K562 (cell line): ENCODE measurements at regions not wholly inside any gene's neighbourhood (a gene's known extent, or its start where the extent isn't known, plus 50 kb on each side); places are given as distances from the start of the nearest gene placed in this dataset.

Source experiments
- ATAC-seq: fragments of 200-7000 bp; cut with Tn5 transposase; 3 replicates; pipeline ENCODE4 v1.9.1; 2020; ENCODE audit warnings: moderate library complexity
- BruUV-seq: library from RNA; stranded (reverse); fragments of 400-500 nt; replicated peaks from 2 replicates; lab custom pipeline; 2021; lab: Mats Ljungman, UMichigan
- CTCF ChIA-PET: fragments of 300-600 bp; formaldehyde crosslinking; extraction: SDS; loops from one replicate; lab custom pipeline; 2021; ENCODE audit warnings: low intra/inter-chr PET ratio; lab: Yijun Ruan, JAX
- POLR2A ChIA-PET: fragments of 300-600, 350-650 bp; sonication (Branson Sonifier 250); formaldehyde crosslinking; extraction: SDS; loops from one replicate; lab custom pipeline; 2021; ENCODE audit warnings: antibody characterized with exemption, inconsistent platforms; lab: Yijun Ruan, JAX
- DNase-seq, 4 experiments: peaks; one replicate each; pipeline versions ENCODE4 v3.0.0 to v3.0.0-alpha.2; 2011 to 2018; ENCODE audit warnings: low spot score in 3 of 4, mixed read lengths in 3 of 4; ENCODE audit errors: extremely low read depth in 1 of 4
- FAIRE-seq: peaks from 2 replicates; lab custom pipeline; 2011; peaks lifted over from hg19 to GRCh38; lab: Jason Lieb, UNC
- H2AFZ ChIP-seq: 2 replicates; pipeline ENCODE4 v1.6.0; 2011; ENCODE audit warnings: low read depth, low read length, control low read depth, inconsistent platforms
- H3K27ac ChIP-seq: fragments of 200-600 bp; 3 replicates; pipeline ENCODE4 v1.8.0; 2011; ENCODE audit warnings: low read depth, mild to moderate bottlenecking, control low read depth, inconsistent platforms, low read length, moderate library complexity, mixed read lengths; ENCODE audit errors: extremely low read depth
- H3K27me3 ChIP-seq, 2 experiments: fragments of 300-600 bp in 1 of 2; 2 replicates in 1 of 2; 3 replicates in 1 of 2; pipeline versions ENCODE4 v1.6.0 to v1.8.0; 2011; ENCODE audit warnings: inconsistent platforms in 2 of 2, low read length in 2 of 2, mild to moderate bottlenecking in 1 of 2, mixed read lengths in 1 of 2, moderate library complexity in 1 of 2; ENCODE audit not compliant: control insufficient read depth in 2 of 2, insufficient read depth in 2 of 2
- H3K36me3 ChIP-seq: fragments of 300-600 bp; 3 replicates; pipeline ENCODE4 v1.8.0; 2011; ENCODE audit warnings: mild to moderate bottlenecking, low read length, inconsistent platforms; ENCODE audit not compliant: control insufficient read depth, insufficient read depth
- H3K4me1 ChIP-seq, 2 experiments: fragments of 200-600 bp in 1 of 2; replicated peaks in 1 of 2; 2 replicates in 1 of 2; 3 replicates in 1 of 2; pipeline versions ENCODE4 v1.5.1 to v1.8.0; 2011; ENCODE audit warnings: inconsistent platforms in 2 of 2, low read length in 2 of 2, mild to moderate bottlenecking in 1 of 2, mixed read lengths in 1 of 2, moderate library complexity in 1 of 2; ENCODE audit not compliant: control insufficient read depth in 2 of 2, insufficient read depth in 2 of 2
- H3K4me2 ChIP-seq: 2 replicates; pipeline ENCODE4 v1.6.1; 2011; ENCODE audit warnings: low read length, control low read depth, inconsistent platforms, mixed read lengths; ENCODE audit not compliant: insufficient read depth
- H3K4me3 ChIP-seq: fragments of 200-600 bp; sonication (generic), shearing (Covaris generic); 2 replicates; pipeline ENCODE4 v1.5.1; 2016; ENCODE audit warnings: control low read depth, inconsistent platforms
- H3K79me2 ChIP-seq: fragments of 200-600 bp; 3 replicates; pipeline ENCODE4 v1.8.0; 2011; ENCODE audit warnings: low read length, inconsistent platforms; ENCODE audit not compliant: control insufficient read depth, insufficient read depth
- H3K9ac ChIP-seq, 2 experiments: 2 replicates each; pipeline versions ENCODE4 v1.6.0 to v1.6.1; 2011; ENCODE audit warnings: low read depth in 2 of 2, low read length in 2 of 2, control low read depth in 1 of 2, inconsistent platforms in 1 of 2, mild to moderate bottlenecking in 1 of 2, mixed read lengths in 1 of 2; ENCODE audit not compliant: insufficient read depth in 1 of 2
- H3K9me1 ChIP-seq: one replicate; pipeline ENCODE4 v1.6.0; 2011; ENCODE audit warnings: inconsistent platforms, mild to moderate bottlenecking, low read length, moderate library complexity; ENCODE audit not compliant: control insufficient read depth, insufficient read depth
- H3K9me3 ChIP-seq: replicated peaks from 2 replicates; pipeline ENCODE4 v1.5.1; 2011; ENCODE audit warnings: low read depth, low read length, inconsistent platforms; ENCODE audit not compliant: control insufficient read depth, insufficient read depth
- H4K20me1 ChIP-seq: replicated peaks from 2 replicates; pipeline ENCODE4 v1.6.1; 2011; ENCODE audit warnings: low read length, inconsistent platforms, mixed read lengths; ENCODE audit not compliant: control insufficient read depth, insufficient read depth
- BDP1 ChIP-seq: IDR thresholded peaks from 3 replicates; pipeline ENCODE4 v1.6.1; 2011; ENCODE audit not compliant: insufficient read length, insufficient read depth
- COPS2 ChIP-seq: fragments of 450-650 bp; conservative IDR thresholded peaks from 2 replicates; pipeline ENCODE4 v1.6.1; 2016; ENCODE audit warnings: mild to moderate bottlenecking, moderate library complexity
- MAZ ChIP-seq, 2 experiments: fragments of 450-650 bp in 1 of 2; sonication (generic) in 1 of 2; formaldehyde crosslinking; IDR thresholded peaks in 1 of 2; conservative IDR thresholded peaks in 1 of 2; 2 replicates each; pipeline versions ENCODE4 v1.4.0 to v1.5.0; 2020; ENCODE audit warnings: mild to moderate bottlenecking in 1 of 2, missing genetic modification reagents in 1 of 2
- PML ChIP-seq: IDR thresholded peaks from 2 replicates; pipeline ENCODE4 v1.6.1; 2012; ENCODE audit warnings: low read length, inconsistent platforms
- SIX5 ChIP-seq, 2 experiments: IDR thresholded peaks; 2 replicates each; pipeline ENCODE4 v1.6.1; 2011; ENCODE audit warnings: low read length in 2 of 2, borderline replicate concordance in 1 of 2, low read depth in 1 of 2, mild to moderate bottlenecking in 1 of 2, moderate library complexity in 1 of 2; ENCODE audit not compliant: insufficient read depth in 1 of 2
- SMARCA4 ChIP-seq: fragments of 450-650 bp; IDR thresholded peaks from 2 replicates; pipeline ENCODE4 v1.6.1; 2016
- ZBTB40 ChIP-seq, 2 experiments: fragments of 450-650 bp in 1 of 2; sonication (generic) in 1 of 2; formaldehyde crosslinking in 1 of 2; IDR thresholded peaks; 2 replicates each; pipeline versions ENCODE4 v1.7.1 to v1.9.0; 2016 to 2022; ENCODE audit warnings: inconsistent platforms in 1 of 2, mild to moderate bottlenecking in 1 of 2, missing genetic modification reagents in 1 of 2
- ZNF146 ChIP-seq: IDR thresholded peaks from one replicate; pipeline ENCODE4 v1.6.1; 2018; ENCODE audit warnings: missing compliant biosample characterization; ENCODE audit not compliant: unreplicated experiment
- WGBS: fragments of 100-300 bp; shearing (Covaris generic); methylation state at CpG from one replicate; pipeline ENCODE4 v1.1.6; 2016; ENCODE audit warnings: low coverage, mixed read lengths; ENCODE audit not compliant: insufficient coverage; ENCODE audit errors: missing lambda C conversion rate; 5-methylcytosine and 5-hydroxymethylcytosine counted together
- in situ Hi-C: fragments of 300-500 bp; cut with MboI; formaldehyde crosslinking; loops from 4 replicates; pipeline ENCODE4 v1.15.0; 2018; ENCODE audit warnings: inconsistent platforms, mixed read lengths
- intact Hi-C: fragments of 100-400 bp; cut with micrococcal nuclease; formaldehyde crosslinking; loops from 2 replicates; pipeline ENCODE4 v1.14.2; 2022
- TF ChIP-seq, protein P1 (sequence below), 3 experiments: IDR thresholded peaks in 2 of 3; conservative IDR thresholded peaks in 1 of 3; 2 replicates each; pipeline ENCODE4 v1.5.1; 2011 to 2012; ENCODE audit warnings: low read length in 3 of 3, mild to moderate bottlenecking in 3 of 3, control low read depth in 2 of 3, improper control_type of control experiment in 1 of 3, inconsistent platforms in 1 of 3, low read depth in 1 of 3, mixed read lengths in 1 of 3, moderate library complexity in 1 of 3; ENCODE audit not compliant: insufficient read depth in 2 of 3
- TF ChIP-seq, protein P2 (sequence below): fragments of 450-650 bp; formaldehyde crosslinking; IDR thresholded peaks from 2 replicates; pipeline ENCODE4 v1.4.0; 2020; ENCODE audit warnings: mild to moderate bottlenecking, mixed read lengths

DNA sequence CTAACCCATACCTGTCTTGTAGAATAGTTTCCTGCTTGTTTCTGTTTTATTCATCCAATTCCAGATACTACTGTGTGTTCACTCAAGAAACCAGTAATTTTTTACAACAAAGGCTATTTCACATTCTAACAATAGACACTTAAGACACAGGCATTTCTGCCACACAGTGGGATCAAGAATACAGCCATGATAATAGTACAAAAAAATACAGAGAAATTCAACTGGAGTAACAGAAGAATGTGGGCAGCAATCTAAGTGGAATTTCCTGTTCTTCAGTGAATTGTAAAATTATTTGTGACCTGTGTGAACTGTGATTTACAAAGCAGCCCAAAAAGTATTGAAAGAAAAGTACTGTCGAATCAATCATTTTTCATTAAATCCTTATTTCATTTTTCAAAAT, 282.9 kb downstream of the CCER1 start:
- CTCF ChIA-PET, result no interaction called here
- DNase-seq (no peak), FAIRE-seq (no peak), ATAC-seq (no peak)
- H2AFZ ChIP-seq, result no peak overlapping the region
- no peaks in the 10 kb centered on the region for H3K79me2 ChIP-seq
- WGBS, result 0% methylated on average over 1 of the region's 1 CpG
- H3K9me1 ChIP-seq, result no peaks in the 10 kb centered on the region
- no peaks in the 10 kb centered on the region for H3K27me3 ChIP-seq
- no peaks in the 10 kb centered on the region; the same call in 1 of the 2 replicates for H3K9me3 ChIP-seq
- in situ Hi-C loops (no loop called here), intact Hi-C loops (no loop called here)
- H3K36me3 ChIP-seq, result no peaks in the 10 kb centered on the region
- no peak overlapping the region for H3K9ac ChIP-seq
- BruUV-seq, result no TSS peak
- POLR2A ChIA-PET, result no interaction called here
- no peak overlapping the region for H3K27ac ChIP-seq
- H3K4me1 ChIP-seq, result no peaks in the 10 kb centered on the region
- no peak overlapping the region for H3K4me3 ChIP-seq
- H4K20me1 ChIP-seq, result no peaks in the 10 kb centered on the region
- H3K4me2 ChIP-seq, result no peak overlapping the region
- TF ChIP-seq, protein P1, sequence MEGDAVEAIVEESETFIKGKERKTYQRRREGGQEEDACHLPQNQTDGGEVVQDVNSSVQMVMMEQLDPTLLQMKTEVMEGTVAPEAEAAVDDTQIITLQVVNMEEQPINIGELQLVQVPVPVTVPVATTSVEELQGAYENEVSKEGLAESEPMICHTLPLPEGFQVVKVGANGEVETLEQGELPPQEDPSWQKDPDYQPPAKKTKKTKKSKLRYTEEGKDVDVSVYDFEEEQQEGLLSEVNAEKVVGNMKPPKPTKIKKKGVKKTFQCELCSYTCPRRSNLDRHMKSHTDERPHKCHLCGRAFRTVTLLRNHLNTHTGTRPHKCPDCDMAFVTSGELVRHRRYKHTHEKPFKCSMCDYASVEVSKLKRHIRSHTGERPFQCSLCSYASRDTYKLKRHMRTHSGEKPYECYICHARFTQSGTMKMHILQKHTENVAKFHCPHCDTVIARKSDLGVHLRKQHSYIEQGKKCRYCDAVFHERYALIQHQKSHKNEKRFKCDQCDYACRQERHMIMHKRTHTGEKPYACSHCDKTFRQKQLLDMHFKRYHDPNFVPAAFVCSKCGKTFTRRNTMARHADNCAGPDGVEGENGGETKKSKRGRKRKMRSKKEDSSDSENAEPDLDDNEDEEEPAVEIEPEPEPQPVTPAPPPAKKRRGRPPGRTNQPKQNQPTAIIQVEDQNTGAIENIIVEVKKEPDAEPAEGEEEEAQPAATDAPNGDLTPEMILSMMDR (IDR thresholded peaks at IDR 0.05 in 2 of 3, conservative IDR thresholded peaks at IDR 0.05 in 1 of 3; ENCODE audit: insufficient read depth in 2 of 3, low read depth in 1 of 3, low read length in 3 of 3), result no peak
- TF ChIP-seq SMARCA4, result no peak
- no peak for TF ChIP-seq PML
- no peak for TF ChIP-seq ZNF146 (CRISPR knock-in tag)
- no peak for TF ChIP-seq ZBTB40 (IDR thresholded peaks at IDR 0.05)
- TF ChIP-seq ZBTB40 (CRISPR knock-in tag; IDR thresholded peaks at IDR 0.05), result no peak
- TF ChIP-seq, protein P2, sequence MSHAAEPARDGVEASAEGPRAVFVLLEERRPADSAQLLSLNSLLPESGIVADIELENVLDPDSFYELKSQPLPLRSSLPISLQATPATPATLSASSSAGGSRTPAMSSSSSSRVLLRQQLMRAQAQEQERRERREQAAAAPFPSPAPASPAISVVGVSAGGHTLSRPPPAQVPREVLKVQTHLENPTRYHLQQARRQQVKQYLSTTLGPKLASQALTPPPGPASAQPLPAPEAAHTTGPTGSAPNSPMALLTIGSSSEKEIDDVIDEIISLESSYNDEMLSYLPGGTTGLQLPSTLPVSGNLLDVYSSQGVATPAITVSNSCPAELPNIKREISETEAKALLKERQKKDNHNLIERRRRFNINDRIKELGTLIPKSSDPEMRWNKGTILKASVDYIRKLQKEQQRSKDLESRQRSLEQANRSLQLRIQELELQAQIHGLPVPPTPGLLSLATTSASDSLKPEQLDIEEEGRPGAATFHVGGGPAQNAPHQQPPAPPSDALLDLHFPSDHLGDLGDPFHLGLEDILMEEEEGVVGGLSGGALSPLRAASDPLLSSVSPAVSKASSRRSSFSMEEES (CRISPR knock-in tag), result no peak
- no peak for TF ChIP-seq BDP1
- no peak for TF ChIP-seq SIX5 (IDR thresholded peaks at IDR 0.05; ENCODE audit: borderline replicate concordance in 1 of 2, insufficient read depth in 1 of 2, low read depth in 1 of 2, low read length in 2 of 2)
- TF ChIP-seq MAZ (CRISPR knock-in tag; conservative IDR thresholded peaks at IDR 0.05 in 1 of 2, IDR thresholded peaks at IDR 0.05 in 1 of 2), result no peak
- no peak for TF ChIP-seq COPS2
